NCI-H226 (cell line): ENCODE measurements at regions not wholly inside any gene's neighbourhood (a gene's known extent, or its start where the extent isn't known, plus 50 kb on each side); places are given as distances from the start of the nearest gene placed in this dataset.
"Not testable (repeated sequence)": the region's sequence is repeated elsewhere in the genome, so short reads cannot be mapped to it uniquely, and the experiment has no call there.

Experiments
- DNase-seq: peaks from one replicate; pipeline ENCODE4 v3.0.0-alpha.2; 2015

DNA sequence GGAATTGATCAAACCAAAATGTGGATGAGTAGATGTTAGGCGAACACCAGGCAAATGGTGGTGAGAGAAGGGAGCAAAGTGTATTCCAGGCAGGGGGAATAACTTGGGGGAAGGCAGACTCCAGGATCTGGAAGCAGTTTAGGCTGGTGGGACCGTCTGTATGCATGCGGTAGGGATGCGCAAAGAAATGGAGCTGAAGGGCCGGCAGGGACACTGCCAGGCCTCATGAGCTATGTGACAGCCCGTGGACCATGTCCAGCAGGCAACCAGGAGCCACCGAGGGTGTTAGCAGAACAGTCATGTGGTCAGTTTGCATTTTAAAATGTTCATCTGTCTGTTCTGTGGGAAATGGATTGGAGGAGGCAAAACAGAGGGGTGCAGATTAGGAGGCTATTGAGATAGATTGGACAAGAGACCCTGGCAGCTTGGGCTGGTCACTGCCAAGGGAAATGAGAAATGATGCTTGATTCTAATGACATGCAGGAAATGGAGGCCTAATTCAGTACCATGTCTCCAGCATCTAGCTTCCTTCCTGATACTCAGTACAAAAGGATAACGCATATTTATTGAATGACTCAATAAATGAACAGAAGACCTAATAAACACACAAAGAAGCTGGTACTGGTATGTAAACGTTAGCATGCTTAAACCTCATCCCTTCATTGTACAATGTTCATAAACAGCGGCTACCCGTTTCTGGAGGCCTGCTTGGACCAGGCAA is 412.4 kb downstream of the BUD13 start:
- no peak for DNase-seq

DNA sequence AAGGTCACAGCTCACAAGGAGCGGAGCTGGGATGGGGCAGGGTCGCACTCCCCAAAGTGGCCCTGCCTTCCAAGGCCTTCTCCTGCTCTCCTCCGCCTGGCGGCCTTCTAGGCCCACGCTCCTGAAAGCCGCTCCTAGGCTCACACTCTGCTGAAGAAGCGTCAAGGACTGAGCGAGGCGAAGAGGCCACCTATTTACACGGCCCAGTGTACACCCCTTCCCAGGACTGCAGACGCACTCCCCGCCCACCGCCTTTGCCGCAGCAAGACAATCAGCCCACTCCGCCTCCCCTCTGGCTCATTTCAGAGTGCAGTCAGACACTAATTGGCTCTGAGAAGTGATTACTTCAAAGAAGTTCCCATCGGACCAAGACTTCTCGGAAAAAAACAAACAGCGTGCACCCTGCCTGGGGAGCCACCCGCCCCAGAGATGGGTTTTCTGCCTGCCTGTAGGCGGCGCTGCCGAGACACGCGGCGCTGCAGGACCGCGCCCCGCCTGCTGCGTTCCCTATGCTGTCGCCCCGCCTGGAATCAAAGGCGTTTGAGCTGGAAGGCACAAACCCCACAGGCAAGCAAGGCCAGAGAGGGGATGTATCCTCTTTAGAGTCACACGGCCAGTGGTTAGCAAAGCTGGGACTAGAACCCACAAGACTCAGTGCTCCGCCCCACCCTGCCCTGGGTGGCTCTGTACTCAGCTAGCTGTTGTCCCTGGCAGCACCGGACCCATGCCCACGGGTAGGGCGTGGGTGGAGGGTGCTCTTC is 414.8 kb downstream of the BUD13 start:
- DNase-seq, result no peak

DNA sequence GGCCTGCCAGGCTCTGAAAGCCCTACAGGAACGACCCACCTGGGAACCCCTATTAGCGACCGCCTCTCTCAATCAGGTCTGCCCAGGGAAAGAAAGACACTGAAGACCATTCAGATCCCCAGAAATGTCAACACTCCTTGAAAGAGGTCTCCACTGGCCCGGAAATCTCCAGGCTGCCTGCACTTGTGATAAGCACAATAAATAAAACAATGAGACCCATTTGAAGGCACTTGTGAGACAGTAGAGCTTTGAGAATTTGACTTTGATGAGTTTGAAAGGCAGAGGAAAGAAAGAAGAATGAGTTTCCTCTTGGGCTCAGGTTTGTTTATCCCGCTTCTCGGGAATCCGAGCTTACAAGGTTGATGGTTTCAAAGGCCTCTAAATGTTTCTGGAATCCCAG is 416.3 kb downstream of the BUD13 start:
- no peak for DNase-seq

GRCh38 chr11:116355104-116355503 is 417.7 kb downstream of the BUD13 start:
- no peak for DNase-seq

- DNase-seq, result no peak
These were observed 419.2 kb downstream of the BUD13 start for GRCh38 chr11:116353589-116353988.

GRCh38 chr11:116352881-116353280 is 419.9 kb downstream of the BUD13 start:
- DNase-seq, result no peak

DNA sequence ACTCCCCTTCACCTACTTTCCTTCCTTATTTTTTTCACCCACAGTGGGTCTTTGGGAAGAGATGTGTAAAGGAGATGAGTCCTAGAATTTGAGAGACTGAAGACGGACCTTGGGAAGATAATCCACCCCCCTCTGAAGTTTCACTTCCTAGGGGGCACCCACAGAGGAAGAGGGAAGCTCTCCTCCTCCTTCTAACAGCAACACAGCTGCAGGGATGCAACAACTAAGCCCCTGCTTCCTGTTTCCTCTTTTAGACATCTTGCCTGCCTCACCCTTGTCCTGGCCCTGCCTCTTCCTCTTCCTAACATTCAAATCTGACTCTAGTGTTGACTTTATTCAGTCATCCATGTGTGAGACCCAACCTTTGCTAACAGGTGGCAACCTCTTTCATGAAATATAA is 424.6 kb downstream of the BUD13 start:
- DNase-seq, result no peak

- no peak for DNase-seq
These were observed 427.2 kb downstream of the BUD13 start for GRCh38 chr11:116345575-116345974.

GRCh38 chr11:116344601-116345000 is 428.2 kb downstream of the BUD13 start:
- no peak for DNase-seq

DNA sequence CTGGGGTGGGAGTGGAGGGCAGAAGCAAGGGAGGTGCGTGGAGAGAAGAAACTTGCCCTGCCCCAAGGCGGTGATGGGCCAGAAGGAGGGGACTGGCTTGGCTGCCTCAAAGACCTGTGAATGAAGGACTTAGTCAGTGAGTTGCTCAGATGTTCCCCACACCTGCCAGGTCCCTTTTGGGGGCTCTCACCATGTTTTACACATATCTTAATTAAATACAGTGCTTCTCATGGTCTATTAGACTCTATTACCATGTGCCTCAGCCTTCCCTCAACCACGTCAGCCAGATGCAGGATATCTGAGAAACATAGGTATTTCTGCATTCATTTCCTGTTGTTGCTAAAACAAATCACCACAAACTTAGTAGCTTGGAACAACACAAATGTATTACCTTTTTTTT is 429.5 kb downstream of the BUD13 start:
- no peak for DNase-seq

GRCh38 chr11:116342148-116342547 is 430.6 kb downstream of the BUD13 start:
- no peak for DNase-seq

DNA sequence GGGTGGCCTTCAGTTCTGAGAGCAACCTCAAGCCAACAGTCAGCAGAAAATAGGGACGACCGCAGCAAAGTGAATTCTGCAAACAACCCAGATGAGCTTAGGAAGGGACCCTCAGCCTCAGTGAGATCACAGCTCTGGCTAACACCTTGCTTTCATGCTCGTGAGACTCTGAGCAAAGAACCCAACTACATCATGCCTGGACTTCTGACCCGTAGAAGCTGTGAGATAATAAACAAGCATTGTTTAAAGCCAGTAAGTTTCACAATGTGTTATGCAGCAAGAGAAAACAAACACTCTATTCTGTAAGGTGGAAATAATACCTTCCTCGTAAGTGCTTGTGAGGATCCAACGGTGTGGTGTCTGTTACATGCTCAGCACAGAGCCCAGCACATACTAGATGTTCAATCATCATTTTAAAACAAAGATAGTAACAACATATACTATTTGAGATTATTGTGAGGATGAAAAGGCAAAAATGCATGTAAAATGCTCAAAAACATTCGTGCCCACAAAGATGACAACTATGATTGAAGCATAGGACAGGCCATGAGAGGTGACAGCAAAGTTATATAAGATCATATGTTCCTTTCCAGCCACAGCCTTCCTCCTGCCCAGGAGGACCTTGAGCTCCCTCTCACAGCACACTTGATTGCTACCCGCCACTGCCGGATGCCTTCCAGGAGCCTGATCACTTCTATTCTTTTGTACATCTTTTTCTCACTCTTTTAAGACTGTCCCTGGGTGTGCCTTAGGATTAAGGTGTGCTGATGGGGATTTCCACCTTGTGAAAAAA is 433.3 kb downstream of the BUD13 start:
- DNase-seq, result no peak

GRCh38 chr11:116338500-116338899 is 434.3 kb downstream of the BUD13 start:
- DNase-seq, result not testable (repeated sequence)

- no peak for DNase-seq
These were observed 436.2 kb downstream of the BUD13 start for GRCh38 chr11:116336540-116336939.

- no peak for DNase-seq
These were observed 436.9 kb downstream of the BUD13 start for GRCh38 chr11:116335891-116336290.

GRCh38 chr11:116335078-116335477 is 437.7 kb downstream of the BUD13 start:
- DNase-seq, result no peak

GRCh38 chr11:116334596-116334995 is 438.2 kb downstream of the BUD13 start:
- DNase-seq, result no peak

DNA sequence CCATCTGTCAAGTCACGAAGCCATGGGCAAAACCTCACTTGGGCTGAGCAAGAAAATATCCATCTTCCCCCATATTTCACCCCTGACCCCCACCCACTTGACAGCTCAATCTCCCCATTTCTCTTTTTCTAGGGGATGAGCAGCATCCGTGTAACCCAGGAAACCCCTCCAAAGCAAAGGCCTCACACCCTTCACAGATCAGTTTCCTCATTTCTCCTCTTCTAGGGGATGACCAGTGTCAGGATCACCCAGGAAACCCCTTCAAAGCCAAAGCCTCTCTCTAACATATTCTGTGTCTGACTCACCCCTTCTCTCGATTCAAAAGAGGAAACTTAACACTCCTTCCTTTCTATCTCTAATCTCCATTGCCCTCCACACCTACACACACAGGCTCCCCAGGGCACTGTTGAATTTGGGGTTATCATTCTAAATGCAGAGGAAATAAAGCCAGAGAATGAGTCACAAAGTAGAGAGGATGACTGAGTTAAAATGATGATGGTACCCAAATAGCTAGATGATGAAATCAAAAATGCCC is 439.7 kb downstream of the BUD13 start:
- peak; percentile 99 for DNase-seq

- DNase-seq, result no peak
These were observed 440.4 kb downstream of the BUD13 start for GRCh38 chr11:116332391-116332790.

- DNase-seq, result no peak
These were observed 441.4 kb downstream of the BUD13 start for GRCh38 chr11:116331381-116331780.

- no peak for DNase-seq
These were observed 442.2 kb downstream of the BUD13 start for GRCh38 chr11:116330439-116331185.

DNA sequence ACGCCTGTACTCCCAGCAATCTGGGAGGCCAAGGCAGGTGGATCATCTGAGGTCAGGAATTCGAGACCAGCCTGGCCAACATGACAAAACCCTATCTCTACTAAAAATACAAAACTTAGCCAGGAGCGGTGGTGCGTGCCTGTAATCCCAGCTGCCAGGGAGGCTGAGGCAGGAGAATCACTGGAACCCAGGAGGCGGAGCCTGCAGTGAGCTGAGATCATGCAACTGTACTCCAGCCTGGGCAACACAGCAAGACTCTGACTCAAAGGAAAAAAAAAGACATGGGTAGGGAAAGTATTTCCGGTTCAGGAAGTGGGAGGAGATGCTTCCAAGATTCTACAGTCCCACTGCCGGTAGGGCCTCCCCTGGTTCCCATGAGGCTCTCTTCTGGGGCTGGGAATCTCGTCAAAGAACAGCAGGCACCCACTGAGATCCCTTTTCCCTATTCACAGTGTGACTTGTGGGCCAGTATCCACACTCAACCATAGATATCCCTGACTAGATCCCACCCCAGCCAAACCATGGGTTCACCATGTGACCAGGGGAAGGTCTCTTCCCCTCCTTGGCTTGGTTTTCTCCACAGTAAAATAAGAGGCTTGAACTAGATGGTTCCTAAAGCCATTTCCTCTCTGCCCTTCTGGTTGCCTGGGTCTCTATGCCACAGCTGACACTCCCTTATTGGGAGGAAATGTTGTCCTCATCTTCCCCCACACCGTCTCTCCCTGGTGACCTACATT is 443.3 kb downstream of the BUD13 start:
- DNase-seq, result no peak
